GM18909 (cell line): ENCODE measurements at regions not wholly inside any gene's neighbourhood (a gene's known extent, or its start where the extent isn't known, plus 50 kb on each side); places are given as distances from the start of the nearest gene placed in this dataset.
"Not testable (repeated sequence)": the region's sequence is repeated elsewhere in the genome, so short reads cannot be mapped to it uniquely, and the experiment has no call there.

ENCODE experiments used
- ATAC-seq: cut with Tn5 transposase; IDR thresholded peaks from one replicate; pipeline ENCODE4 v1.9.1; 2021; ENCODE audit warnings: mild to moderate bottlenecking; ENCODE audit not compliant: unreplicated experiment, poor library complexity

DNA sequence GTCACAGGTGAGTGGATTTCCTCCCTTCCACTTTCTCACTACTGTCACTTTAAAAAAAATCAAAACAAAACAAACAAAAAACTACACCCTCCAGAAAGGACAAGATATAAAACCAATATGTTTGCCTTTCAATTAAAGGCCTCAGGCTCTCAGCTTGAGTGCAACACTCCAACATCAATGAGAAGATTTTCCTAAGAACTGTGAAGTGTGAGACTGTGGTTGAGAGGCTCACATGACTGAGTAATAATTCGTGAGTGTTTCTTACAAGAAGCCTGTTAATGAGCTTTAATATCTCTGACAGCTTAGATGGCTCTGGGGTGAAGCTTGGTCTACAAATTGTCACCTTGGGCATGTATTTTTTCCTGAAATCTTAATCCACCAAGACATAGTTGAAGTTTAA, 216.1 kb downstream of the ETAA1 start:
- ATAC-seq, result no peak

DNA sequence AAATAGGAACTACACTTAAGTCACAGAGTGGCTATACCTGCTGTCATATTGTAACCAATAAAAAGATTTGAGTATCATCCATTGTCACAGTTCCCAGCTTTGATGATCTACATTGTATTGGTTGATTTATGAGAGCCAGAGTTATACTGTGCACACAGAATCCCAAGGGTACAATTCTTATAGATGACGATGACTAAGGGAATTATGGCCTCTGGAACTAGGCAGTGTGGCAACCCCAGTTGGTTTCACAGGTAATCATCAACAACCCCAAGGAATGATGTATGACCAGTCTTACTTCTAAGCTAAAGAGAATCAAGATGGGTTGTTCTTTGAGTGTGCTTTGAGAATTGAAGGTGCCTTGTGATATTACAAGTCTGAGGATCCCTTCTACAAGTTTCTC, 217.3 kb downstream of the ETAA1 start:
- ATAC-seq, result no peak

DNA sequence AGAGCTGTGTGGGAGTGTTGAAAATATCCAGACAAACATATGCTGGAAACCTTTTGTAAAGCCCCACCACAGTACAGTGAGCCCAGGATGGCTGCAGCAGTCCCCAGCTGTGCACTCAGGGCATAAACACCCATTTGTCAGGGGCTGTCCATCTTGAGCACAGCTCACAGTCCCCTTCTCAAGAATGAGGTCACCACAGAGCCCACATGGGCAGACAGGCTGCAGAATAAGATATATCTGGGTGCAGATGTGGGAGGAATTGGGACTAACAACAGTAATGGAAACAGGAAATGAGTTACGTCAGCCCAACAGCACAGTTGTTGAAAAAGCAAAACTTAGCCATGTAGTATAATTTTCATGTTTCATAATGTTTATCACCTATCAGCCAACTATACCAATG, 219.6 kb downstream of the ETAA1 start:
- ATAC-seq, result peak; percentile 91

- ATAC-seq, result no peak
These were observed 222.1 kb downstream of the ETAA1 start for GRCh38 chr2:67619204-67619603.

DNA sequence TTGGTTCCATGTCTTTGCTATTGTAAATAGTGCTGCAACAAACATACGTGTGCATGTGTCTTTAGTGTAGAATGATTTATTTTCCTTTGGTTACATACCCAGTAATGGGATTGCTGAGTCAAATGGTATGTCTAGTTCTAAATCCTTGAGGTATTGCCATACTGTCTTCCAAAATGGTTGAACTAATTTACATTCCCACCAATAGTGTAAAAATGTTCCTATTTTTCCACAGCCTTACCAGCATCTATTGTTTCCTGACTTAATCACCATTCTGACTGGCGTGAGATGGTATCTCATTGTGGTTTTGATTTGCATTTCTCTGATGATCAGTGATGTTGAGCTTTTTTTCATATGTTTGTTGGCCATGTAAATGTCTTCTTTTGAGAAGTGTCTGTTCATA, 226.6 kb downstream of the ETAA1 start:
- not testable (repeated sequence) for ATAC-seq

GRCh38 chr2:67625178-67625577, 228.0 kb downstream of the ETAA1 start:
- ATAC-seq, result no peak

- ATAC-seq, result no peak
These were observed 228.8 kb downstream of the ETAA1 start for GRCh38 chr2:67625690-67626475.

DNA sequence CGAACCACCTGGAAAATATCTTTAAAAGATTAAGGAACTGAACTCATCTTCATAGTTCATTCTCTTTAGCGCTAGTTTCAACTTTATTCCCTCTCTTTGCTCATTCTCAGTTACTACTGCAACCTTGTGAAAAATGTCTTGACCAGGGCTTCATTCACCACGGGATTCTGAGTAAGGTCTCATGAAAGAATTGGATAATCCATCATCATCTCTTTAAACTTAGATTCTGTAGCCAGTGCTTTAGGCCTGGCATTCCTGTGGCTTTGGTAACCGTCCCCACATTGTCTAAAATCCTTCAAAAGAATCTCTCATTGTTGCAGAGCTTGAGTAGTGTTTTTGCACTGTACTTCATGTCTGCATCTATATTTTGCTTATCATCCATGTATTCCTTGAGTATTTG, 229.5 kb downstream of the ETAA1 start:
- no peak for ATAC-seq

DNA sequence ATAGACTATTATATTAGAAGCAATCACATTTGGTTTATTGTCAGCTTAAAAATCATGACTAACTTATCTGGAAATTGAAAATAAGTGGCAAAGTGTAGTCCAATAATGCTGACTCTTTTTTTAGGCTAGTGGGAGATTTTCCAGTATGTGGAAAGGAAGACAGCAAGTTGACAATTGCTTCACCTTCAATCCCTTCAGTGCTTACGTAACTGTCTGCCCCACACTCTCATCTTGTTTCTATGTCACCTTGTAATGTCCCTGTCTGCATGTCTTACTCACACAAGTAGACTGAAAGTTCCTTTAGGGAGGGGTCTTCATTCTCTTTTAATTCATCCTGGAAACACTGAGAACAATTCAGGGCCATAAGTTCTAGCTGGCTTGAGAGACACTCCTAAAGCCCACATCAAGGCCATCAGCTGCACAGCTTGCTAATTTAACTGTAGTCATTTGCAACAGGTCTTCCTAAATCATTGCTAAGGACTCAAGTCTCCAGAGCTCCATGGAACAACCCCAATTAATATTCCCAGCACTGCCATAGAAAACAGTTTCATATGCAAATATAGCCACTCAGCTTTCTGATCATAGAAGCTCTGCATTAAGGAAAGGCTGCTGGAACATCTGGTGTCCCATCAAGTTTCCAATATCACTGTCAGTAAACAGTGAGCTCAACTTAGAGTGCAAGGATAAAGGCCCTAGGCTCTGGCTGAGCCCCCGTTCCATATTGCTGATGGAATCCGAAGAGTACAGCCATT, 230.5 kb downstream of the ETAA1 start:
- no peak for ATAC-seq

- ATAC-seq, result no peak
These were observed 231.8 kb downstream of the ETAA1 start for GRCh38 chr2:67628892-67629291.

DNA sequence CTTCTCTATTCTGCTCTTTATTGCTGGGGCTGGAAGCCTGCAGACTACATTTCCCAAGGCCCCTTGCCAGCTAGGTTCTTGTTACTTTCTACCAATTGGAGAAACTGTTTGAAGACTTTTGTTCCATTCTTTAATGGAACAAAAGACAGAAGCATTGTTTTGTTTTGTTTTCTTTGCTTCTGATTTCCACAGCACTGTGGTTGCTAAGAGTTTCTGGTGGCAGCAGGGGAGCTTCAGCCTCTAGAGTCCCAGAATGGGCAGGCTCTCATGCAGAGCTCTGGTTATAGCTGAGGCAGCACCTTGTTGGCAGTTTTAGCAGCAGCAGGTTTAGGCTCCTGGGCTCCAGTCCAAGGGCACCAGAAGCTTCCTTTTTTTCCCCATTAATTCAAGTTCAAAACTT, 234.3 kb downstream of the ETAA1 start:
- ATAC-seq, result no peak

GRCh38 chr2:67633212-67633856, 236.2 kb downstream of the ETAA1 start:
- no peak for ATAC-seq

- ATAC-seq, result no peak
These were observed 241.0 kb downstream of the ETAA1 start for GRCh38 chr2:67638146-67638545.

DNA sequence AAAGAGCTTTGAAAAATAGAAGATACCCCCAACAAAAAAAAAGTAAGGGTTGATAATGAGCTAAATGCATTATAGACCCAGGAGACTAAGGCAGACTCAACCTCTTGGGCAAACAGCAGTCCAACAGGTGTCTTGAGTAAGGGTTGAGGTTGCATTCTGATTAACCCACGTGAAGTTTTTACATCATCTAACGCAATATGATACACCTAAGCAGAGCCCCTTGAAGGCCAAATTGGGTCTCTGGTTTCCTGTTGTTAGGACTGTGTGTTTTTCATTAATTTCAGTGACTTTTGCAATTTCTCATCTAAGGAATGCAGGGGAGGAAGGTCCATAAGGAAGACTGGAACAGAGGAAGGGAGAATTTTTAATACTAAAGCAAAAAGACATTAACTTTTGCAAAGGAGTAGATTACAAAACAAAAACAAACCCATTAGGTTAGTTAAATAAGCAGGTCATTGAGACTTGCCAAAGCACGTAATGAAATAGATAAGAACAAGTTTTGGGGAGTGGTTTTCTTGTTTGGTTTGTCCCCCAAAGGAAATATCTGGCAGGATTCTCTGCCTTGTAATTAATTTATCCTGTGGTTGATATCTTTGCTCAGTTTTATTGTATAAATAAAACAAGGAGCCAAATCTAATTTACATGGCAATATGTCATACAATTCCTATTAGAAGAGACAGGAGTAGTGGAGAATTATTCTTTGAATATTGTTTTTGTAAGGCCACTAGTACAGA, 244.3 kb downstream of the ETAA1 start:
- ATAC-seq, result no peak

DNA sequence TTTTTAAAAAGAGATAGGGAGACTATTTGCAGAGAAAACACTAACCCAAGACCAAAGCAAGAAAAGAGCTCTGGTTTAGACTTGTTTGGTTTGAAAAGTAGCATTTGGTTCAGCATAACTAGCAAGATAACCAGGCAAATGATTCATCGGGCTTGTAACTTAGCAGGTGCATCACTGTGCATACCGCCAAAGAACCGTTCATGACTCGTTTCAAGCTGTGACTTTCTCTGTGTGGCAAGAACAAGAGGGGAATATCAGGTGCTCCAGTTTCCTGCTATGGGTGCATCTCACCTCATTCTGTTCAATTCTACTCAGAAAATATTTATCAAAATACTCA, 244.9 kb downstream of the ETAA1 start:
- no peak for ATAC-seq

- no peak for ATAC-seq
These were observed 245.8 kb downstream of the ETAA1 start for GRCh38 chr2:67642961-67643360.

DNA sequence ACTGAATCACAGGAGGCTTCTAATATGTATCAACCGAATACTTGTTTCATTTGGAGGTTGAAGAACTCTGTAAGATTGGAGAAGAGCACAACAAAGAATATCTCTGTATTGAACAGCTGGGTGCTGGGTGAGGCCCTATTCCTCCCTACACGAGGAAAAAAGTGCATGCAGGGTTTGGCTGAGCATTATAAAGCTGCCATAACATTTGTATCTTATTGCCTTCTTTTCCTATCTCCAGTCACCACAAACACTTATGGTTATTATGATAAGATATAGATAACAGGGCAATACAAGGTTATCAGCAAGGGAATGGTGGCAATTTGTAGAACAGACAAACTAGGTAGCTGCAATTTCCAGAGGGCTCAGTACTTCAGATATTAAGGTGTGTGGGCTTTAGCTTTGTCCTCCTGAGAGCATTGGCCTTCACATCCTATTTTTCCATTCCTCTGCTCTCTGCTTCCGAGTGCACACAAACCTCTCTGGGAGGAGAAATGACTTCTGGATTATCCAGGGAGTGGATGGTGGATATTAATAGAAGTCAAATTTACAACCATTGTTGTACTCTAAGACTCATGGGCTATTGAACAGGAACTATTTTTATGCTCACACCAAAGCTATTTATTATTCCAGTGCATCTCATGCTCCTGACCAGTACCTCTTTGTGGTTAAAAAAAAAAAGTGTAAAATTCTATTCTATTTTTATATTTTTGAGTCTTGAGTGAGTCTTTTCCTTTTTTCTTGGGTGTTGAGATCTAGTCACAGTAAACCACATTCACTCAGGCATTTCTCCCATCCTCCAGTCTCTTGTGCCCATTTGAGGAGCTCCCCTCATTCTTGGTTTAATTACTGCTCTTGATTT, 248.4 kb downstream of the ETAA1 start:
- ATAC-seq, result no peak

- no peak for ATAC-seq
These were observed 249.7 kb downstream of the ETAA1 start for GRCh38 chr2:67646714-67647333.
